ENCODE measurements at regions not wholly inside any gene's neighbourhood (a gene's known extent, or its start where the extent isn't known, plus 50 kb on each side); places are given as distances from the start of the nearest gene placed in this dataset.
A peak's percentile ranks its signal among the peaks of the same experiment; 100 is the strongest.

- in situ Hi-C loops (cut with MboI; ENCODE audit: low pct_ligation_motif_present in 1 of 4, low pct_unique_long_range_greater_than_20kb in 1 of 4, low sequenced_read_pairs in 3 of 4) = no loop called here
- DNase-seq = no peak
- H3K4me1 ChIP-seq = peaks cover 0 to 9% (median 0%) of the 10 kb centered on the region in 4 donors
- no peak overlapping the region for H3K27ac ChIP-seq
- no peaks in the 10 kb centered on the region for H3K36me3 ChIP-seq
- H3K9me3 ChIP-seq = no peaks in the 10 kb centered on the region
- H3K4me3 ChIP-seq = no peak overlapping the region
- TF ChIP-seq CTCF (IDR thresholded peaks at IDR 0.05) (no peak), POLR2A (IDR thresholded peaks at IDR 0.05) (no peak), POLR2AphosphoS5 (IDR thresholded peaks at IDR 0.05) (no peak), EP300 (IDR thresholded peaks at IDR 0.05; ENCODE audit: low read depth) (no peak)
- intact Hi-C loops (cut with DNase I; ENCODE audit: low total_unique reads) = no loop called here
- whole genome bisulfite sequencing, 2 donors (ENCODE audit: low coverage in 1 of 2) = 79% methylated on average over 1 of the region's 1 CpG; no CpG with 5 or more reads in 1 of the 2 donors
- H3K27me3 ChIP-seq = no peaks in the 10 kb centered on the region
These were observed 270.0 kb upstream of the CAND1 start for GRCh38 chr12:66999141-66999540.

- Histone ChIP-seq H3K9me3 (no peaks in the 10 kb centered on the region), H3K27ac (peak overlapping the region in 3 of 4 donors; percentile 25 to 39 (median 37)), H3K27me3 (no peaks in the 10 kb centered on the region), H3K4me3 (no peak overlapping the region), H3K36me3 (no peaks in the 10 kb centered on the region), H3K4me1 (peaks cover 0 to 9% (median 0%) of the 10 kb centered on the region in 4 donors)
- DNase-seq = no peak
- TF ChIP-seq POLR2A (IDR thresholded peaks at IDR 0.05) (no peak), CTCF (IDR thresholded peaks at IDR 0.05) (no peak), EP300 (IDR thresholded peaks at IDR 0.05; ENCODE audit: low read depth) (no peak), POLR2AphosphoS5 (IDR thresholded peaks at IDR 0.05) (no peak)
- intact Hi-C loops (cut with DNase I; ENCODE audit: low total_unique reads) = no loop called here
- in situ Hi-C loops (cut with MboI; ENCODE audit: low pct_ligation_motif_present in 1 of 4, low pct_unique_long_range_greater_than_20kb in 1 of 4, low sequenced_read_pairs in 3 of 4) = no loop called here
- WGBS, 2 donors (ENCODE audit: low coverage in 1 of 2) = 61 to 65% methylated on average over 2 of the region's 2 CpGs
These were observed 267.9 kb upstream of the CAND1 start for GRCh38 chr12:67001251-67001650.

GRCh38 chr12:67002720-67003119 lies 266.4 kb upstream of the CAND1 start:
- Histone ChIP-seq H3K27me3 (no peaks in the 10 kb centered on the region), H3K27ac (no peak overlapping the region), H3K36me3 (no peaks in the 10 kb centered on the region), H3K4me3 (no peak overlapping the region), H3K4me1 (peaks cover 0 to 9% (median 0%) of the 10 kb centered on the region in 4 donors), H3K9me3 (no peaks in the 10 kb centered on the region)
- TF ChIP-seq POLR2A (IDR thresholded peaks at IDR 0.05) (no peak), EP300 (IDR thresholded peaks at IDR 0.05; ENCODE audit: low read depth) (no peak), CTCF (IDR thresholded peaks at IDR 0.05) (no peak), POLR2AphosphoS5 (IDR thresholded peaks at IDR 0.05) (no peak)
- in situ Hi-C loops (cut with MboI; ENCODE audit: low pct_ligation_motif_present in 1 of 4, low pct_unique_long_range_greater_than_20kb in 1 of 4, low sequenced_read_pairs in 3 of 4) (no loop called here), intact Hi-C loops (cut with DNase I; ENCODE audit: low total_unique reads) (no loop called here)
- 31 to 37% methylated on average over 2 of the region's 2 CpGs for WGBS, 2 donors (ENCODE audit: low coverage in 1 of 2)
- no peak for DNase-seq

- H3K9me3 ChIP-seq = no peaks in the 10 kb centered on the region
- intact Hi-C loops (cut with DNase I; ENCODE audit: low total_unique reads) = loop anchor here (1.0 kb wide), 1 partner anchor 9 kb away; no protein-coding TSS in a partner anchor
- H3K36me3 ChIP-seq = no peaks in the 10 kb centered on the region
- no peak overlapping the region for H3K27ac ChIP-seq
- no peak overlapping the region for H3K4me3 ChIP-seq
- in situ Hi-C loops (cut with MboI; ENCODE audit: low pct_ligation_motif_present in 1 of 4, low pct_unique_long_range_greater_than_20kb in 1 of 4, low sequenced_read_pairs in 3 of 4) = no loop called here
- TF ChIP-seq CTCF (IDR thresholded peaks at IDR 0.05) (no peak), EP300 (IDR thresholded peaks at IDR 0.05; ENCODE audit: low read depth) (no peak), POLR2A (IDR thresholded peaks at IDR 0.05) (no peak), POLR2AphosphoS5 (IDR thresholded peaks at IDR 0.05) (no peak)
- H3K4me1 ChIP-seq = peaks cover 0 to 9% (median 0%) of the 10 kb centered on the region in 4 donors
- no peaks in the 10 kb centered on the region for H3K27me3 ChIP-seq
- 35 to 47% methylated on average over 2 of the region's 2 CpGs for WGBS, 2 donors (ENCODE audit: low coverage in 1 of 2)
- DNase-seq = no peak
These were observed 262.5 kb upstream of the CAND1 start for GRCh38 chr12:67006610-67007009.

All from transverse colon (tissue), 4 donors.